Glomerular visceral epithelial cell (primary cell): ENCODE measurements at regions not wholly inside any gene's neighbourhood (a gene's known extent, or its start where the extent isn't known, plus 50 kb on each side); places are given as distances from the start of the nearest gene placed in this dataset.
A peak's percentile ranks its signal among the peaks of the same experiment; 100 is the strongest.

Source experiments
- DNase-seq: peaks from one replicate; pipeline ENCODE4 v3.0.0-alpha.2; 2016; ENCODE audit errors: extremely low spot score

- peak; percentile 27 for DNase-seq
These were observed 74.1 kb upstream of the POMGNT2 start for GRCh38 chr3:43180027-43180426.

DNA sequence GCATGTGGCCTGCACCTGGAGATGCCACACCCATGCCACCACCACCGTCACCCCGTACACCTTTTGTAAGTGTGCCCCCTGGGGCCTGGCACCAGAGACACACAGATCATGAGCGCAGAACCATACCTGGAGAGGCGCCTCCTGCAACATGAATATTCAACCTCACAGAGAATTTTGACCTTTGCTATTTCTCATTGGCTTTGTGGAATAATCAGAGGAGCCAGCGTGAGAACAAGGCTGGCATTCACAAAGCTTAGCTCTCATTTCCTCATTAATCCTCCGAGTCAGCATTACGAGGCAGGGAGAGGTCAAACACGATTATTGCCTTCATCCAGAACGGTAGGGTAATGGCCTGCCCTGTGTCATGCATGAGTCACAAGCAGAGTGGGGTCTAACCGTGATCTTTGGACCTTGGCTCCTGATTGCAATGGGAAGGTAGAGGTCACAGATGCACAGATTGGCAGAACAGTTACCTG is 73.0 kb upstream of the POMGNT2 start:
- DNase-seq: peak; percentile 52

- peak; percentile 68 for DNase-seq
These were observed 71.2 kb upstream of the POMGNT2 start for GRCh38 chr3:43177085-43177484.

- no peak for DNase-seq
These were observed 70.8 kb upstream of the POMGNT2 start for GRCh38 chr3:43176666-43177065.

- DNase-seq: no peak
These were observed 69.7 kb upstream of the POMGNT2 start for GRCh38 chr3:43175541-43175940.

GRCh38 chr3:43173949-43174348 is 68.1 kb upstream of the POMGNT2 start:
- no peak for DNase-seq

DNA sequence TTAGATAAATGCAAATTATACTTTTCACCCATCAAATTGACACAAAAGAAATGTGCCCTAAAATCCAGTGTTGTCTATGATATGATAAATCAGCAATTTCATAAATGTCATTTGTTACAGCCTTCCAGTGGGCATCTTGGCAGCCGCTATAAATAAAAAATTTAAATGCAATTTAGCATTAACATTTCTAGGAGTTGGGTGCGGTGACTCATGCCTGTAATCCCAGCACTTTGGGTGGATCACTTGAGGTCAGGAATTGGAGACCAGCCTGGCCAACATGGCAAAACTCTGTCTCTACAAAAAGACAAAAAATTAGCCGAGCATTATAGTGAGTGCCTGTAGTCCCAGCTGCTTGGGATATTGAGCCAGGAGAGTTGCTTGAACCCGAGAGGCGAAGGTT is 65.9 kb upstream of the POMGNT2 start:
- no peak for DNase-seq

DNA sequence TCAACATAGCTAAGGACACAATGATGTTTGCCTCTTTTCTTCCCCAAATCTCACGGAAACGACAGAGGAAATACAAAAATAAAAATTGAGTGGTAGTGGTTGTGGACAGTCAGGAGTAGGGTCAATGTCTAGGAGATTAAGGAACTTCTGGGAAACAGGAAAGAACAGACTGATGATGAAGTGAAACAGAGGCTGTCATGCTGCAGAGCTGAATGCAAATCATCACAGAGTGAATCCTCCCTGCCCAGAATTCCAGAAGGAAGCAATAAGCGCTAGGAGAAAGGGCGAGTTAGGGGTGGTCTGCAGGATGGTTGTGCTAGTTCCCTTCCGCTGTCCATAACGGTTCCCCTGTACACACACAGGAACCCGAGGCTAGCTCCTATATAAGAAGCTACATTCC is 64.7 kb upstream of the POMGNT2 start:
- DNase-seq: no peak

DNA sequence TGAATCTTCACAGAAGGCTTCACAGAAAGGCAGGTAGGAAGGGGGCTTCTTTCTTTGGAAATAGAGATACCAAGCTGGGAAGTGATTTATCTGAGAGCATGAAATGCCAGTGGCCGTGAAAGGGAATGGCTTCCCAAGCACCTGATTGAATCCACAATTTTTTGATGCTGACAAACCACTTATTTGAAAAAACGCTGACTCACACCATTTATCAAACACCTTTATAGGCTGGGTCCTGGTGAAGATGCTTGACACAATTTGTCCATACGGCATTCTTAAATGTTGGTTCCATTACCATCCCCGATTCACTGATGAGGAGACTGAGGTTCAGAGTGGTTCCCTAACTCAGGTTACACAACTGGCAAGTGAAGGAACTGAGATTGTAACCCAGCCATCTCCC is 64.1 kb upstream of the POMGNT2 start:
- no peak for DNase-seq

GRCh38 chr3:43166406-43166805 is 60.5 kb upstream of the POMGNT2 start:
- no peak for DNase-seq

DNA sequence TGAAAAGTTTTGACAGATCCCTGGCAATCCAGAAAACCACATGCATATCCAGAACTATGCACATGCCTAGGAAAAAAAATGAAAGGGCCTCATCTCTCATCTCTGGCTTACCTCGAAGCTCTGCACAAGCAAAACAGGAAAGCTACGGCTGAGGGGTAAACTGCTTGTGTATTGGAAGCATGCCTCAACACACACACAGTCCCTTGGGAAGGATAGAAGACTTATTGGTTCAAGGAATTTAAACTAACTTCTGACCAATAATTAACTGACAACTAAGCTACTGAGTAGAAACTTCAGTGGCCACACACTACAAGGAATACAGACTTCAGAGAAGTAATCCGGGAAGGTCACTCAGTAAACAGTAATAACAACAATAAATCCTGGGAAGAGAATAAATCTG is 59.9 kb upstream of the POMGNT2 start:
- no peak for DNase-seq

DNA sequence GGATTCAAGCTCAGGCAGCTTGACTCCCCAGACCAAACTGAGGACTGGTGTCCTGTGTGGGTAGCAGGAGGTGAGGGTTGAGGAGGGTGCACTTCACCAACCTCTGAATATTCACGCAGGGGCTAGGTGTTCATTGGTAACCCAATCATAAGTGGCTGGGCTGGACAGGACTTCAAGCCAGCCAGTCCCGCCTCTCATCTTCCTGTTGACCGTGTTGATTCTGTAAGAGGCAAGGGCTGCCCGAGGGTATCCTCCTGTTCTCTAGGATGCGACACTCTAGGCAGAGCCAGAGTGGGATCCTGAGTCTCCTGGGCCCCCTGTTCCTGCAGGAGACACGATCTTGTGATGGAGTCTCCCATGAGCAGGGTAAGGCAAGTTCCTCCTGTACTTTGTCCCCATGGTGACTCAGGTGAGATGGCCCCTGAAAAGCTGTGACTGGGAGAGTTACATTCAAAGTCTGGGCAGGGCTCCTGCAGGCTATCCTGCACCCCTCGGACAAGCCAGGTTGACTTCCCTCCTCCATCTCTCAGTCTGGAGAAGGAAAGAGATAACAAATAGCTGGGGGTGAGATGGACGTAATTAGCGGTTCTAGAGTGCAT is 58.1 kb upstream of the POMGNT2 start:
- DNase-seq: no peak

GRCh38 chr3:43162230-43163084 is 56.6 kb upstream of the POMGNT2 start:
- DNase-seq: peak; percentile 28

DNA sequence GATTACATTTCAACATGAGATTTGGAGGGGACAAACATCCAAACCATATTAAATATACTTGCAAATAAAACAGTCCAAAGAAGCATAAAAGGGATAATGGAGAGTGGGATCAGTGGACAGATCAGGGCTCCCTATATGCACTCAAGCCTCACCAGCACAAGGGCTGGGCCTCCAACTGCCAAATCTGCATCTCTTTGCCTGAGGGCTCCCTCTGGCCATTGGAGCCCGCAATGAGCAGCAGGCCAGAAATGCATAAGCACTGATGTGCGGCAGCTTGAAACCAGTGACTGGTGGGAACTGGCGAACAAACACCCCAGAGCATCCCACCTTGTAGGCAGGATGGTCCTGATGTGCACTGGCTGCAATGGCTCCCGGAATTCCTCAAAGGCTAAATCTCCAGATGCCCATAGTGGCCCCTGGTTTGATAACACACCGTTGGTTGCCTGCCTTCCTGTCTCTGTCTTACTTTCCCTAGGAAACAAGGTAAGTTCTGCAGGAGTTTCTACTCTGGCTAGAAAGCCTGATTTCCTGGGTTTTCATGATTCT is 55.9 kb upstream of the POMGNT2 start:
- DNase-seq: no peak

GRCh38 chr3:43160664-43161063 is 54.8 kb upstream of the POMGNT2 start:
- no peak for DNase-seq

GRCh38 chr3:43159876-43160255 is 54.0 kb upstream of the POMGNT2 start:
- DNase-seq: no peak

GRCh38 chr3:43159131-43159875 is 53.4 kb upstream of the POMGNT2 start:
- DNase-seq: no peak

- no peak for DNase-seq
These were observed 51.1 kb upstream of the POMGNT2 start for GRCh38 chr3:43156812-43157455.

DNA sequence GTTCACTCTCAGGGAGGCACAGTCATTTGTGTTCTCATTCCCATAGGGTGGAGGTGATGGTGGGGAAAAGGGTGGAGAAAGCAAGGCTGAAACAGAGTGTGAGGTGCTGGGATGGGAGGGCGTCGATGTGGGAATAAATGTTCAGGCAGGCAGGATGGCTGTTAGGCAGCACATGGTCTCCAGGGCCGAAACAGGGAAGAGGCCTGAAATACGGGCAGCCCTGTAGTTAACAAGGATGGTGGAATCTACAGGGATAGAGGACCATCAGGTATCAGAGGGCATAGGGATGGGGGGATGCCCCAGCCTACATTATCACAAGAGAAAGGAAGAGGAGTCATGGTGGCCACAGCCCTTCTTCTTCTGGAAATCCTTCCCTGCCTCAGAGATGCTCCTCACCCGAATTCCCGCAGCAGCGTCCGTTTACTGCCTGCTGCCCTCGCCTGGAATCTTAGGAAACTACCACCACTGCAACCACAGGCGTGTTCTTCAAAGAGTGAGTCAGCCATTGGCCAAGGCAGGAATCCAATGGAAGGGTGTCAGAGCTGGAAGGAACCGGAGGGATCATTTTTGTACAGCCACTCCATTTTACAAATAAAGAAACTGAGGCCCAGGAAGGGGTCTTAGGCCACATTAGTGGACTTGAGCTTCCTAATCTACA is 49.7 kb upstream of the POMGNT2 start:
- peak; percentile 64 for DNase-seq
